Loucy (cell line): ENCODE measurements at regions not wholly inside any gene's neighbourhood (a gene's known extent, or its start where the extent isn't known, plus 50 kb on each side); places are given as distances from the start of the nearest gene placed in this dataset.

Source experiments
- H2AFZ ChIP-seq: fragments of 200-600 bp; sonication (generic); 2 replicates; pipeline ENCODE4 v1.6.0; 2016; ENCODE audit warnings: antibody characterized with exemption, mild to moderate bottlenecking, low read length, moderate library complexity
- H3F3A ChIP-seq: fragments of 200-600 bp; 2 replicates; pipeline ENCODE4 v1.6.0; 2016; ENCODE audit warnings: antibody characterized with exemption, low read depth, mild to moderate bottlenecking
- H3K27me3 ChIP-seq: fragments of 200-600 bp; sonication (generic); 2 replicates; pipeline ENCODE4 v1.6.1; 2014; ENCODE audit warnings: low read length, mild to moderate bottlenecking; ENCODE audit not compliant: insufficient read depth, poor library complexity, severe bottlenecking
- H3K36me3 ChIP-seq: fragments of 200-600 bp; sonication (generic); 2 replicates; pipeline ENCODE4 v1.6.1; 2016; ENCODE audit warnings: low read length; ENCODE audit not compliant: insufficient read depth
- H3K4me1 ChIP-seq: fragments of 200-600 bp; sonication (generic); 2 replicates; pipeline ENCODE4 v1.5.1; 2014; ENCODE audit warnings: low read length, mild to moderate bottlenecking; ENCODE audit not compliant: insufficient read depth, poor library complexity, severe bottlenecking
- H3K4me2 ChIP-seq: fragments of 200-600 bp; sonication (generic); 2 replicates; pipeline ENCODE4 v1.6.0; 2014; ENCODE audit warnings: antibody characterized with exemption, low read length, low read depth, mild to moderate bottlenecking; ENCODE audit not compliant: poor library complexity, severe bottlenecking
- H3K4me3 ChIP-seq: fragments of 200-600 bp; sonication (generic); 2 replicates; pipeline ENCODE4 v1.5.1; 2014; ENCODE audit warnings: low read length, mild to moderate bottlenecking, mixed read lengths; ENCODE audit not compliant: poor library complexity, severe bottlenecking
- H3K79me2 ChIP-seq: fragments of 200-600 bp; sonication (generic); 2 replicates; pipeline ENCODE4 v1.6.1; 2014; ENCODE audit warnings: low read length; ENCODE audit not compliant: insufficient read depth
- H3K9ac ChIP-seq: fragments of 200-600 bp; sonication (generic); 2 replicates; pipeline ENCODE4 v1.6.0; 2014; ENCODE audit warnings: mild to moderate bottlenecking, low read depth, low read length, moderate library complexity; ENCODE audit not compliant: poor library complexity, severe bottlenecking
- H3K9me2 ChIP-seq: fragments of 200-600 bp; sonication (generic); replicated peaks from 2 replicates; pipeline ENCODE4 v1.6.1; 2016; ENCODE audit warnings: low read depth, low read length, mixed read lengths
- H3K9me3 ChIP-seq: fragments of 200-600 bp; sonication (generic); 2 replicates; pipeline ENCODE4 v1.6.1; 2014; ENCODE audit warnings: mild to moderate bottlenecking, antibody characterized with exemption, low read length, low read depth; ENCODE audit not compliant: insufficient read depth
- H4K20me1 ChIP-seq: fragments of 200-600 bp; sonication (generic); 2 replicates; pipeline ENCODE4 v1.6.0; 2014; ENCODE audit warnings: antibody characterized with exemption, low read length, mild to moderate bottlenecking; ENCODE audit not compliant: insufficient read depth, poor library complexity, severe bottlenecking
- EZH2phosphoT487 ChIP-seq: fragments of 200-600 bp; IDR thresholded peaks from 2 replicates; pipeline ENCODE4 v1.6.1; 2018; ENCODE audit warnings: antibody characterized with exemption, mild to moderate bottlenecking, moderate library complexity, borderline replicate concordance
- TF ChIP-seq, protein P1 (sequence below): fragments of 200-600 bp; sonication (generic); conservative IDR thresholded peaks from 2 replicates; pipeline ENCODE4 v1.5.1; 2014; ENCODE audit warnings: mild to moderate bottlenecking, antibody characterized with exemption, low read length

DNA sequence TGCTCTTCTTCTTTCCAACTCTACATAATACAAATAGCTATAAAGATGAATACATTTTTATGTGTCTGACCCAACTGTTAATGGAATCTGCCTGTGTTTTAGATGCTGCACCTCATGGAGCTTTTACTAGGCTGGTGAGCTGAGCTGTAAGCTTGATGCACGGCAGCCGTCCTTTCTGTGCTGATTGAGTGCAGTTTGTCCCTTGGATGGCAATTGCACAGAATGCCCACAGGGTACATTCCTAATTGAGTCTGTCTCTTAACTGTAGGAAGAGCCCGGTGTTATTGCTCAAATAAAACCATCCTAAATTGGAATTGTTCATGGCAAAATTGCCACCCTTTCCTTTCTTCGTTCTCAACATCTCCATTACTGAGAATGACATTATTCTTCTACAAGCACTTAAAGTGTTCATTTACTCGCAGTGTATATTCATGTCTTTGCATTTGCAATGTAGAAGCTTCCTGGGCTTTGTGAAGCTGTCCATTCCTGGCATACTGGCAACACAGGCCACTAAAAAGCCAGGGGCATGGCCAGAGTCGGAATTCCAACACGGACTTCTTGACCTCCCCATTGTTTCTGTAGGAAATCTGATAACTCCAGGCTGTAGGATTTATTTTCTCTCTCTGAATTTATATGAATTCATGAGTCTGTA is 85.8 kb downstream of the SLC10A2 start:
- Histone ChIP-seq H3K9ac (no peak overlapping the region), H3K4me2 (no peak overlapping the region), H3K9me3 (no peaks in the 10 kb centered on the region), H3K27me3 (no peaks in the 10 kb centered on the region), H3K79me2 (no peaks in the 10 kb centered on the region), H2AFZ (no peak overlapping the region), H3K9me2 (no peaks in the 10 kb centered on the region), H3K4me1 (no peaks in the 10 kb centered on the region), H3K36me3 (no peaks in the 10 kb centered on the region), H4K20me1 (no peaks in the 10 kb centered on the region), H3K4me3 (no peak overlapping the region), H3F3A (no peaks in the 10 kb centered on the region)
- no peak for TF ChIP-seq EZH2phosphoT487
- TF ChIP-seq, protein P1, sequence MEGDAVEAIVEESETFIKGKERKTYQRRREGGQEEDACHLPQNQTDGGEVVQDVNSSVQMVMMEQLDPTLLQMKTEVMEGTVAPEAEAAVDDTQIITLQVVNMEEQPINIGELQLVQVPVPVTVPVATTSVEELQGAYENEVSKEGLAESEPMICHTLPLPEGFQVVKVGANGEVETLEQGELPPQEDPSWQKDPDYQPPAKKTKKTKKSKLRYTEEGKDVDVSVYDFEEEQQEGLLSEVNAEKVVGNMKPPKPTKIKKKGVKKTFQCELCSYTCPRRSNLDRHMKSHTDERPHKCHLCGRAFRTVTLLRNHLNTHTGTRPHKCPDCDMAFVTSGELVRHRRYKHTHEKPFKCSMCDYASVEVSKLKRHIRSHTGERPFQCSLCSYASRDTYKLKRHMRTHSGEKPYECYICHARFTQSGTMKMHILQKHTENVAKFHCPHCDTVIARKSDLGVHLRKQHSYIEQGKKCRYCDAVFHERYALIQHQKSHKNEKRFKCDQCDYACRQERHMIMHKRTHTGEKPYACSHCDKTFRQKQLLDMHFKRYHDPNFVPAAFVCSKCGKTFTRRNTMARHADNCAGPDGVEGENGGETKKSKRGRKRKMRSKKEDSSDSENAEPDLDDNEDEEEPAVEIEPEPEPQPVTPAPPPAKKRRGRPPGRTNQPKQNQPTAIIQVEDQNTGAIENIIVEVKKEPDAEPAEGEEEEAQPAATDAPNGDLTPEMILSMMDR: no peak

DNA sequence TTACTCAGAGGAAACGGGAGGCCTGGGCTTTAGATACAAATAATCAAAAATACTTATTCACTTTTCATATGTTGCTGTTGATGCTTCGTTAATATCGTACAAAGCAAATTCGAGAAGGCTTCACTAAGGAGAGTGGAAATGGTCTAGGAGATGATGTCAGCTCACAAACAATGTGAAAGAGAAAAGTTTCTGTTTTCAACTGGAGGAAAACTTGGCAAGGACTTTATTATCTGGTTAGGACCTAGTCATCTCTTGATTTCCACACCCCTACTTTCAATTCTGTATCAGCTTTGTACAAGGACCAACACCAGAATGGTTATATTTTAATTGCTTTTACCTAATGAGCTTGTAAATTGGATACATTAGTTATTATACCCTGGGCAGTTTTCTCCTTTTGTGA is 88.0 kb downstream of the SLC10A2 start:
- Histone ChIP-seq H3K9ac (no peak overlapping the region), H3K27me3 (no peaks in the 10 kb centered on the region), H3K4me2 (no peak overlapping the region), H3K79me2 (no peaks in the 10 kb centered on the region), H2AFZ (no peak overlapping the region), H3K4me1 (no peaks in the 10 kb centered on the region), H3K4me3 (no peak overlapping the region), H3K9me3 (no peaks in the 10 kb centered on the region), H3K36me3 (no peaks in the 10 kb centered on the region), H3F3A (no peaks in the 10 kb centered on the region), H4K20me1 (no peaks in the 10 kb centered on the region), H3K9me2 (no peaks in the 10 kb centered on the region)
- TF ChIP-seq, protein P1: no peak
- TF ChIP-seq EZH2phosphoT487: no peak

DNA sequence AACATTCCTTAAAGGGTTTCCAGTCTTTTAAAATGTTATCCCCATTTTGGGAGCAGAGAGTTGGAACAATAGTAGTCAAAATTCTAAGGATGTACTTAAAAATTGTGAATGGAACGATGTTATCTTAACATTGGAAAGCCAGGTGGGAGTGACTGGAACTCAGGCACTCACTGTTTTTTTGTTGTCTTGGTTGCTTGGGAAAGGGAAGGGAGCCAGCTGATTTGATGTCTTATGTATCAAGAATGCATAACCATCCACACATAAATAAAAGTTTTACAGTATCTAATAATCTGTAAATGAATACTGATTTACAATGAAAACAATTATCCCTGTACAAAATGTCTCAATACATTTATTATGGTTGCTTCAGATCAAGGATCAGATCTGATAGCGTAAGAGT is 88.7 kb downstream of the SLC10A2 start:
- TF ChIP-seq, protein P1: no peak
- no peak for TF ChIP-seq EZH2phosphoT487
- Histone ChIP-seq H3K9me3 (no peaks in the 10 kb centered on the region), H2AFZ (no peak overlapping the region), H3K4me1 (no peaks in the 10 kb centered on the region), H3K27me3 (no peaks in the 10 kb centered on the region), H4K20me1 (no peaks in the 10 kb centered on the region), H3K9ac (no peak overlapping the region), H3K4me3 (no peak overlapping the region), H3F3A (no peaks in the 10 kb centered on the region), H3K36me3 (no peaks in the 10 kb centered on the region), H3K4me2 (no peak overlapping the region), H3K9me2 (no peaks in the 10 kb centered on the region), H3K79me2 (no peaks in the 10 kb centered on the region)
